Ovary (tissue), 7 donors: ENCODE measurements at regions not wholly inside any gene's neighbourhood (a gene's known extent, or its start where the extent isn't known, plus 50 kb on each side); places are given as distances from the start of the nearest gene placed in this dataset.

Experiments used
- DNase-seq, 5 donors: peaks; one replicate each; pipeline ENCODE4 v3.0.0-alpha.2; 2019 to 2020
- H3K27ac ChIP-seq, 2 donors: fragments of 200-600 bp; one replicate each; pipeline versions ENCODE4 v1.5.1 to v1.8.0; 2019 to 2022
- H3K27me3 ChIP-seq: fragments of 200-600 bp; one replicate; pipeline ENCODE4 v1.8.0; 2022
- H3K36me3 ChIP-seq: fragments of 200-600 bp; sonication (generic); one replicate; pipeline ENCODE4 v1.5.1; 2019
- H3K4me1 ChIP-seq: one replicate; pipeline ENCODE4 v1.8.1; 2013; ENCODE audit warnings: mild to moderate bottlenecking, moderate library complexity; ENCODE audit not compliant: insufficient read depth
- H3K4me3 ChIP-seq: fragments of 200-600 bp; sonication (generic); one replicate; pipeline ENCODE4 v1.5.1; 2017
- H3K9me3 ChIP-seq, 2 donors: fragments of 200-600 bp in 1 of 2; sonication (generic) in 1 of 2; one replicate each; pipeline versions ENCODE4 v1.5.1 to v1.8.1; 2013 to 2019; ENCODE audit warnings: mild to moderate bottlenecking in 1 of 2, moderate library complexity in 1 of 2
- EP300 ChIP-seq: sonication (generic); formaldehyde crosslinking; IDR thresholded peaks from one replicate; pipeline ENCODE4 v1.6.1; 2017; ENCODE audit warnings: antibody characterized with exemption
- POLR2A ChIP-seq: fragments of 450-650 bp; IDR thresholded peaks from one replicate; pipeline ENCODE4 v1.6.1; 2017; ENCODE audit warnings: antibody characterized with exemption, mild to moderate bottlenecking, moderate library complexity
- WGBS, 3 donors: extraction: QIAGEN DNeasy Blood & Tissue Kit in 1 of 3; methylation state at CpG; one replicate each; pipeline versions ENCODE4 v1.1.5 to v1.1.7; 2013 to 2017; 5-methylcytosine and 5-hydroxymethylcytosine counted together
- intact Hi-C, 4 donors: fragments of 100-400 bp; cut with DNase I; formaldehyde crosslinking; loops; one replicate each; pipeline versions ENCODE4 v1.11.0 to v1.15.1; 2022 to 2023
- TF ChIP-seq, protein P1 (sequence below), 3 donors: fragments of 450-650 bp in 2 of 3; fragments of 200-600 bp in 1 of 3; IDR thresholded peaks; one replicate each; pipeline versions ENCODE4 v1.5.1 to v1.8.0; 2016 to 2022; ENCODE audit warnings: antibody characterized with exemption in 3 of 3, mild to moderate bottlenecking in 1 of 3
- donor health status: DM: no; HTN: no; CAD: no; lungs with moderate emphysema.
- donor health status: DM: no; HTN: no; CAD: no.
- donor health status: Bipolar disorder and iron deficiency.
- donor health status: DM: no; HTN: no; CAD: no.
- donor health status: DM: yes; HTN: yes; CAD: no.

DNA sequence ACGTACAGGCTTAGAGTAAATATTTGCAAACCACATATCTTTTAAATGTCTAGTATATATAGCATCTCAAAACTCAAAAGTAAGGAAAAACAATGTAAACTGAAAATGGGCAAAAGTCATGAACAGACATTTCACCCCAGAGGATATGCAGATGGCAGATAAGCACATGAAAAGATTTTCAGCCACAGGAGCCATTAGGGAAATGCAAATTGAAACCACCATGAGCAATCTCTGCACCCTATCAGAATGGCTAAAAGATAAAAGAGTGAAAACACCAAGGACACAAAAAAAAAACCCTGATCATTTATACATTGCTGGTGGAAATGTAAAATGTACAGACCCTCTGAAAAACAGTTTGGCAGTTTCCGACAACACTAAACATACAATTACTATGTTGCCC lies 292.7 kb downstream of the ZNF516 start:
- H3K27me3 ChIP-seq, result no peaks in the 10 kb centered on the region
- H3K36me3 ChIP-seq, result no peaks in the 10 kb centered on the region
- WGBS, 3 donors, result 92 to 95% (median 94%) methylated on average over 2 of the region's 2 CpGs
- intact Hi-C loops, result no loop called here
- TF ChIP-seq EP300 (no peak), POLR2A (no peak)
- TF ChIP-seq, protein P1, sequence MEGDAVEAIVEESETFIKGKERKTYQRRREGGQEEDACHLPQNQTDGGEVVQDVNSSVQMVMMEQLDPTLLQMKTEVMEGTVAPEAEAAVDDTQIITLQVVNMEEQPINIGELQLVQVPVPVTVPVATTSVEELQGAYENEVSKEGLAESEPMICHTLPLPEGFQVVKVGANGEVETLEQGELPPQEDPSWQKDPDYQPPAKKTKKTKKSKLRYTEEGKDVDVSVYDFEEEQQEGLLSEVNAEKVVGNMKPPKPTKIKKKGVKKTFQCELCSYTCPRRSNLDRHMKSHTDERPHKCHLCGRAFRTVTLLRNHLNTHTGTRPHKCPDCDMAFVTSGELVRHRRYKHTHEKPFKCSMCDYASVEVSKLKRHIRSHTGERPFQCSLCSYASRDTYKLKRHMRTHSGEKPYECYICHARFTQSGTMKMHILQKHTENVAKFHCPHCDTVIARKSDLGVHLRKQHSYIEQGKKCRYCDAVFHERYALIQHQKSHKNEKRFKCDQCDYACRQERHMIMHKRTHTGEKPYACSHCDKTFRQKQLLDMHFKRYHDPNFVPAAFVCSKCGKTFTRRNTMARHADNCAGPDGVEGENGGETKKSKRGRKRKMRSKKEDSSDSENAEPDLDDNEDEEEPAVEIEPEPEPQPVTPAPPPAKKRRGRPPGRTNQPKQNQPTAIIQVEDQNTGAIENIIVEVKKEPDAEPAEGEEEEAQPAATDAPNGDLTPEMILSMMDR (IDR thresholded peaks at IDR 0.05), result no peak
- H3K9me3 ChIP-seq, result no peaks in the 10 kb centered on the region
- no peak overlapping the region for H3K27ac ChIP-seq
- no peak for DNase-seq
- H3K4me1 ChIP-seq, result no peaks in the 10 kb centered on the region
- no peak overlapping the region for H3K4me3 ChIP-seq

DNA sequence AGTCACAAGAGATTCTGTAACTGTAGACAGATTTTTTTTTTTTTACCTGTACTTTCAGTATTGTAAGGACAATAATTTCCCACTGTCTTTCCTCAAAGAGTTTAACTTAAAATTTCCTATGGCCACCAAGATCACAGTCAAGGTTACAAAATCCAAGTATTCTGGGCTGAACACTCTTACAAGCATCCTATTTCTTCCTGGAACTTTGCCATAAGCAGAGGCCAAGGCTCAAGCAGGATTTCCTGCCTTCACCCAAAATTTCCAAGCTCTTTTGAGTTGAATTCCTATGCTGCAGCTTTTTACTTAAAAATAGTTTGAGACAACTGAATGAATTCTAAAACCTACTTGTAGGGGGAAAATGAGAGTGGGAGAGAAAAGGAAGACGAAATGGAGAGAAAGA lies 299.4 kb downstream of the ZNF516 start:
- 7 to 19% (median 10%) methylated on average over 1 of the region's 1 CpG for WGBS, 3 donors
- H3K27me3 ChIP-seq, result no peaks in the 10 kb centered on the region
- TF ChIP-seq EP300 (no peak), POLR2A (no peak)
- TF ChIP-seq, protein P1 (IDR thresholded peaks at IDR 0.05), result no peak
- H3K4me3 ChIP-seq, result no peak overlapping the region
- no peak overlapping the region for H3K27ac ChIP-seq
- no peak for DNase-seq
- H3K36me3 ChIP-seq, result no peaks in the 10 kb centered on the region
- no peaks in the 10 kb centered on the region for H3K9me3 ChIP-seq
- intact Hi-C loops, result no loop called here
- no peaks in the 10 kb centered on the region for H3K4me1 ChIP-seq

DNA sequence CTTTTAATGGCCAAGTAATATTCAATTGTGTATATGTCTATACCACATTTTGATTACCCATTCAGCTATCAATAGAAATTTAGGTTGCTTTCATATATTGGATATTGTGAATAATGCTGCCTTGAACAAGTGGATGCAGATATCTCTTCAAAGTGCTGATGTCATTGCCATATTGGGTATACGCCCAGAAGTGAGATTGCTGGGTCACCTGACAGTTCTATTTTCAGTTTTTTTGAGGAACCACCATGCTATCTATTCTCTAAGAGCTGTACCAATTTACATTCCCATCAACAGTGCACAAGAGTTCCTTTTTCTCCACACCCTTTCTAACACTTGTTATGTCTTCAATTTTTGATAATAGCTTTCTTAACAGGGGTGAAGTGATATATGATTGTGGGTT lies 306.9 kb downstream of the ZNF516 start:
- DNase-seq, result no peak
- no peaks in the 10 kb centered on the region for H3K27me3 ChIP-seq
- WGBS, 3 donors, result 66 to 81% (median 80%) methylated on average over 1 of the region's 1 CpG
- no peak overlapping the region for H3K4me3 ChIP-seq
- H3K36me3 ChIP-seq, result no peaks in the 10 kb centered on the region
- TF ChIP-seq POLR2A (no peak), EP300 (no peak)
- TF ChIP-seq, protein P1 (IDR thresholded peaks at IDR 0.05), result no peak
- H3K27ac ChIP-seq, result no peak overlapping the region
- H3K9me3 ChIP-seq, result no peaks in the 10 kb centered on the region
- intact Hi-C loops, result loop anchor here in 1 of 4 donors (5.0 kb wide), 1 partner anchor 1076 kb away; no protein-coding TSS in a partner anchor
- H3K4me1 ChIP-seq, result no peaks in the 10 kb centered on the region

DNA sequence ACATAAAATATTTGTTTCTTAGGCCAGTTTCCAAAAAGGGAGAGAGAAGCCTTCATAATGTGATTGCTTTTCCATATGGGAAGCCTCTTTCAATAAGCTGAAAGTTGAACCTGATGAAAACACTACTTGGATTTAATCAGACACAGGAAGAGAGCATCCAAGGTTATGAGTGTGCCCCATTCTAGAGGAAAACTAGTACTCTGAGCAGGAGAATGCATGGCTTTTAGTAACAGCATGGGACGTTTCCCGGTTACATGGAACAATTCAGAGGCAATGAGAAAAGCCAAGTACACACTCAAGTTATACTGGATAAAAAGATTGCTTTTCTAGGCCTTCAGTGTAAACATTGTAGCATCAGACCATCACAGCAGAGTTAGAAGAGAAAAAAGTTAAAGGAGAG lies 315.8 kb downstream of the ZNF516 start:
- no peak overlapping the region for H3K27ac ChIP-seq
- intact Hi-C loops, result no loop called here
- H3K27me3 ChIP-seq, result no peaks in the 10 kb centered on the region
- H3K4me1 ChIP-seq, result peaks cover 2% of the 10 kb centered on the region
- no peak overlapping the region for H3K4me3 ChIP-seq
- no peaks in the 10 kb centered on the region for H3K36me3 ChIP-seq
- WGBS, 3 donors, result 15 to 38% (median 22%) methylated on average over 2 of the region's 2 CpGs
- H3K9me3 ChIP-seq, result no peaks in the 10 kb centered on the region
- DNase-seq, result no peak
- TF ChIP-seq, protein P1 (IDR thresholded peaks at IDR 0.05), result no peak
- no peak for TF ChIP-seq EP300
- no peak for TF ChIP-seq POLR2A

DNA sequence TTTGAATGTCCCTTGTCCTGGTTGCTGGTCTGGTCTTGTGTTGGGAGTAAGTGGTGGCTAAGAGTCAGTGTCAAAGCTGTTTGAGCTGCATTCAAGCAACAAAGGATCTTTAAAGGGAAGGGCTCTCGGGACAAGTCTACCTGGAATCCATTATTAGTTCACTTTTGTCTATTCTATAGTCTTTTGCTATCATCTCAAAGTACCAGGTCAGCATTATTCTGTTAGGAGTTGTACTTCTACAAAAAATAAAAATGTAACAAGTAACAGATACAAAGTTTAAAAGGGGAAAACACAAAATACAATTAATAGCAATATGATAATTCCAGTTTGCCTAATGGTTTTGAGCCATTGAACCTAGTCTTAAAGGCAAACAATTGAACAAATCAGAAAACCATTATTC lies 317.9 kb downstream of the ZNF516 start:
- Histone ChIP-seq H3K4me3 (no peak overlapping the region), H3K27ac (no peak overlapping the region), H3K27me3 (no peaks in the 10 kb centered on the region), H3K9me3 (no peaks in the 10 kb centered on the region), H3K36me3 (no peaks in the 10 kb centered on the region), H3K4me1 (peaks cover 2% of the 10 kb centered on the region)
- 91 to 100% (median 91%) methylated on average over 1 of the region's 1 CpG for WGBS, 3 donors
- intact Hi-C loops, result no loop called here
- DNase-seq, result no peak
- no peak for TF ChIP-seq EP300
- TF ChIP-seq, protein P1 (IDR thresholded peaks at IDR 0.05), result no peak
- no peak for TF ChIP-seq POLR2A
